ENCODE measurements at regions not wholly inside any gene's neighbourhood (a gene's known extent, or its start where the extent isn't known, plus 50 kb on each side); places are given as distances from the start of the nearest gene placed in this dataset.

DNA sequence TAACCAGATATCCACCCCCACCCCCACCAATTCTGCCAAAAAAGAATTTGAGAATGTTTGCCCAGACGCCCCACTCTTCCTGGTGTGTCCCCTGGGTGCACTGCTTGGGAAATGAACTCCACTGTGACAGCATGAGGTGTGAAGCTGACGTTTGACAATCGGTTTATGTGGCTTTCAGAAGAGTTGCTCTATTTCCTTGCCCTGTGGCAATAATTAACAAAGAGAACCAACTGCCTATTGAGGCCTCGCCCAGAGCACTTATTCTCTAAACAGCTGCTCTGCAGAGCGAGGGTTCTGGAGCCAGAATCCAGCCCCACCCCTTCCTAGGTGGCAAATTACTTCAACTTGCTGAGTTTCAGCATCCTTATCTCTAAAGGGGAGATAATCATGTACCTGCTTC lies 115.8 kb upstream of the SIX3 start (continued):
- TF ChIP-seq JUND (IDR thresholded peaks at IDR 0.05; ENCODE audit: low read depth, low read length) (no peak), PML (IDR thresholded peaks at IDR 0.05; ENCODE audit: low read length) (no peak), SMAD5 (IDR thresholded peaks at IDR 0.05; ENCODE audit: low read depth) (no peak), SRF (IDR thresholded peaks at IDR 0.05; ENCODE audit: low read depth in 2 of 2, low read length in 2 of 2) (no peak), SREBF2 (IDR thresholded peaks at IDR 0.05; ENCODE audit: low read length) (no peak), TCF3 (IDR thresholded peaks at IDR 0.05; ENCODE audit: borderline replicate concordance, insufficient read depth, low read depth, low read length) (no peak), FOXM1 (IDR thresholded peaks at IDR 0.05; ENCODE audit: low read depth, low read length) (no peak), SIX5 (IDR thresholded peaks at IDR 0.05; ENCODE audit: low read depth, low read length, severe bottlenecking) (no peak), NFYB (IDR thresholded peaks at IDR 0.05; ENCODE audit: insufficient read depth, low read depth, low read length) (0 out of 2 replicates have a peak, but pooled peaks have one; percentile 7), BHLHE40 (IDR thresholded peaks at IDR 0.05; ENCODE audit: borderline replicate concordance in 1 of 2, low read depth in 2 of 2, low read length in 1 of 2) (peak; percentile 4 to 32; a peak in 1 of 4 replicates), CHD2 (IDR thresholded peaks at IDR 0.05; ENCODE audit: borderline replicate concordance, low read depth, low read length) (no peak), HCFC1 (IDR thresholded peaks at IDR 0.05; ENCODE audit: low read length) (no peak), NFXL1 (IDR thresholded peaks at IDR 0.05; ENCODE audit: borderline replicate concordance) (no peak), MTA2 (IDR thresholded peaks at IDR 0.05; ENCODE audit: low read depth) (peak; percentile 56; the same call in 1 of the 2 replicates), DPF2 (IDR thresholded peaks at IDR 0.05) (0 out of 2 replicates have a peak, but pooled peaks have one; percentile 31), ATF7 (IDR thresholded peaks at IDR 0.05; ENCODE audit: low read depth) (0 out of 2 replicates have a peak, but pooled peaks have one; percentile 57)
- TF ChIP-seq, protein P1, sequence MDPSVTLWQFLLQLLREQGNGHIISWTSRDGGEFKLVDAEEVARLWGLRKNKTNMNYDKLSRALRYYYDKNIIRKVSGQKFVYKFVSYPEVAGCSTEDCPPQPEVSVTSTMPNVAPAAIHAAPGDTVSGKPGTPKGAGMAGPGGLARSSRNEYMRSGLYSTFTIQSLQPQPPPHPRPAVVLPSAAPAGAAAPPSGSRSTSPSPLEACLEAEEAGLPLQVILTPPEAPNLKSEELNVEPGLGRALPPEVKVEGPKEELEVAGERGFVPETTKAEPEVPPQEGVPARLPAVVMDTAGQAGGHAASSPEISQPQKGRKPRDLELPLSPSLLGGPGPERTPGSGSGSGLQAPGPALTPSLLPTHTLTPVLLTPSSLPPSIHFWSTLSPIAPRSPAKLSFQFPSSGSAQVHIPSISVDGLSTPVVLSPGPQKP (IDR thresholded peaks at IDR 0.05; ENCODE audit: low read depth, low read length), result no peak
- TF ChIP-seq, protein P2, sequence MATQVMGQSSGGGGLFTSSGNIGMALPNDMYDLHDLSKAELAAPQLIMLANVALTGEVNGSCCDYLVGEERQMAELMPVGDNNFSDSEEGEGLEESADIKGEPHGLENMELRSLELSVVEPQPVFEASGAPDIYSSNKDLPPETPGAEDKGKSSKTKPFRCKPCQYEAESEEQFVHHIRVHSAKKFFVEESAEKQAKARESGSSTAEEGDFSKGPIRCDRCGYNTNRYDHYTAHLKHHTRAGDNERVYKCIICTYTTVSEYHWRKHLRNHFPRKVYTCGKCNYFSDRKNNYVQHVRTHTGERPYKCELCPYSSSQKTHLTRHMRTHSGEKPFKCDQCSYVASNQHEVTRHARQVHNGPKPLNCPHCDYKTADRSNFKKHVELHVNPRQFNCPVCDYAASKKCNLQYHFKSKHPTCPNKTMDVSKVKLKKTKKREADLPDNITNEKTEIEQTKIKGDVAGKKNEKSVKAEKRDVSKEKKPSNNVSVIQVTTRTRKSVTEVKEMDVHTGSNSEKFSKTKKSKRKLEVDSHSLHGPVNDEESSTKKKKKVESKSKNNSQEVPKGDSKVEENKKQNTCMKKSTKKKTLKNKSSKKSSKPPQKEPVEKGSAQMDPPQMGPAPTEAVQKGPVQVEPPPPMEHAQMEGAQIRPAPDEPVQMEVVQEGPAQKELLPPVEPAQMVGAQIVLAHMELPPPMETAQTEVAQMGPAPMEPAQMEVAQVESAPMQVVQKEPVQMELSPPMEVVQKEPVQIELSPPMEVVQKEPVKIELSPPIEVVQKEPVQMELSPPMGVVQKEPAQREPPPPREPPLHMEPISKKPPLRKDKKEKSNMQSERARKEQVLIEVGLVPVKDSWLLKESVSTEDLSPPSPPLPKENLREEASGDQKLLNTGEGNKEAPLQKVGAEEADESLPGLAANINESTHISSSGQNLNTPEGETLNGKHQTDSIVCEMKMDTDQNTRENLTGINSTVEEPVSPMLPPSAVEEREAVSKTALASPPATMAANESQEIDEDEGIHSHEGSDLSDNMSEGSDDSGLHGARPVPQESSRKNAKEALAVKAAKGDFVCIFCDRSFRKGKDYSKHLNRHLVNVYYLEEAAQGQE (IDR thresholded peaks at IDR 0.05; ENCODE audit: low read depth, low read length), result no peak
- TF ChIP-seq, protein P3, sequence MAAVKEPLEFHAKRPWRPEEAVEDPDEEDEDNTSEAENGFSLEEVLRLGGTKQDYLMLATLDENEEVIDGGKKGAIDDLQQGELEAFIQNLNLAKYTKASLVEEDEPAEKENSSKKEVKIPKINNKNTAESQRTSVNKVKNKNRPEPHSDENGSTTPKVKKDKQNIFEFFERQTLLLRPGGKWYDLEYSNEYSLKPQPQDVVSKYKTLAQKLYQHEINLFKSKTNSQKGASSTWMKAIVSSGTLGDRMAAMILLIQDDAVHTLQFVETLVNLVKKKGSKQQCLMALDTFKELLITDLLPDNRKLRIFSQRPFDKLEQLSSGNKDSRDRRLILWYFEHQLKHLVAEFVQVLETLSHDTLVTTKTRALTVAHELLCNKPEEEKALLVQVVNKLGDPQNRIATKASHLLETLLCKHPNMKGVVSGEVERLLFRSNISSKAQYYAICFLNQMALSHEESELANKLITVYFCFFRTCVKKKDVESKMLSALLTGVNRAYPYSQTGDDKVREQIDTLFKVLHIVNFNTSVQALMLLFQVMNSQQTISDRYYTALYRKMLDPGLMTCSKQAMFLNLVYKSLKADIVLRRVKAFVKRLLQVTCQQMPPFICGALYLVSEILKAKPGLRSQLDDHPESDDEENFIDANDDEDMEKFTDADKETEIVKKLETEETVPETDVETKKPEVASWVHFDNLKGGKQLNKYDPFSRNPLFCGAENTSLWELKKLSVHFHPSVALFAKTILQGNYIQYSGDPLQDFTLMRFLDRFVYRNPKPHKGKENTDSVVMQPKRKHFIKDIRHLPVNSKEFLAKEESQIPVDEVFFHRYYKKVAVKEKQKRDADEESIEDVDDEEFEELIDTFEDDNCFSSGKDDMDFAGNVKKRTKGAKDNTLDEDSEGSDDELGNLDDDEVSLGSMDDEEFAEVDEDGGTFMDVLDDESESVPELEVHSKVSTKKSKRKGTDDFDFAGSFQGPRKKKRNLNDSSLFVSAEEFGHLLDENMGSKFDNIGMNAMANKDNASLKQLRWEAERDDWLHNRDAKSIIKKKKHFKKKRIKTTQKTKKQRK (IDR thresholded peaks at IDR 0.05; ENCODE audit: low read depth, low read length), result no peak

Measured in GM12878 (cell line).